RPMI7951 (cell line): ENCODE measurements at regions not wholly inside any gene's neighbourhood (a gene's known extent, or its start where the extent isn't known, plus 50 kb on each side); places are given as distances from the start of the nearest gene placed in this dataset.
A peak's percentile ranks its signal among the peaks of the same experiment; 100 is the strongest.
"Not testable (repeated sequence)": the region's sequence is repeated elsewhere in the genome, so short reads cannot be mapped to it uniquely, and the experiment has no call there.

Source experiments
- DNase-seq: peaks from one replicate; pipeline ENCODE4 v3.0.0-alpha.2; 2012; ENCODE audit warnings: low read depth

- no peak for DNase-seq
Measured at GRCh38 chrX:95218976-95219375, 1465.7 kb upstream of the DIAPH2 start.

GRCh38 chrX:95248386-95248785 lies 1436.3 kb upstream of the DIAPH2 start:
- no peak for DNase-seq

- no peak for DNase-seq
Measured at GRCh38 chrX:95290455-95290854, 1394.2 kb upstream of the DIAPH2 start.

- DNase-seq: no peak
Measured at GRCh38 chrX:95291561-95291960, 1393.1 kb upstream of the DIAPH2 start.

- peak; percentile 0 for DNase-seq
Measured at GRCh38 chrX:95318882-95319281, 1365.8 kb upstream of the DIAPH2 start.

DNA sequence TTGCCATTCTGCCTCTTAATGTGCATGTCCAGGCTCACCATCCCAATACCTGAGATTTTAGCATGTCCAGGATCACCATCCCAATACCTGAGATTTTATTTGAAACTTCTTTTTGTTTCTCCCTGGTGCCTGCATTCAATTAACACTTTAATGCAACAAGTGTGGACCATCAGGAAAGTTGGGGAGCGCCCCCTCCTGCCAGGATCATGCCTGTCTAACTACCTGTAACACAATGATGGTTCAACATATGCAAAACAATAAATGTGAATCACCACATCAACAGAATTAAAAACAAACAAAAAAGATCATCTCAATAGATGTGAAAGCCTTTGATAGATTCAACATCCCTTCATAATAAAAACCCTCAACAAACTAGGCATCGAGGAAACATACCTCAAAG lies 1359.5 kb upstream of the DIAPH2 start:
- no peak for DNase-seq

DNA sequence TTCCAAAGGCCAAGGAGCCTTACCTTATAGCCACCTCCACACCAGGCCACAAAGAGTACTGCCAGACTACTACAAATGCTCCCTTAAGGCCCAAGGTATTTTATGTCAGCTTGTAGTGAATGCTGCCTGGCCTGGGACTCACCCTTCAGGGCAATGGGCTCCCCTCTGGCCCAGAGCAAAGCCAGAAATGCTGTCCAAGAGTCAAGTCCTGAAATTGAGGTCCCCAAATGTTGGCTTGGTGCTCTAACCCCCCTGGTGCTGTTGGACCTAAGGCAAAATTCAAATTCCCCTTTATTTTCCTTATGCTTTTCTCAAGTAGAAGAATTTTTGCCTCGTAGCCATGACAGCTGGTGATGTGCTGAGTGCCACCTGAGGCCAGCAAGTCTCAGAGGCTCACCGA lies 1354.3 kb upstream of the DIAPH2 start:
- no peak for DNase-seq

- DNase-seq: no peak
Measured at GRCh38 chrX:95332530-95332929, 1352.1 kb upstream of the DIAPH2 start.

DNA sequence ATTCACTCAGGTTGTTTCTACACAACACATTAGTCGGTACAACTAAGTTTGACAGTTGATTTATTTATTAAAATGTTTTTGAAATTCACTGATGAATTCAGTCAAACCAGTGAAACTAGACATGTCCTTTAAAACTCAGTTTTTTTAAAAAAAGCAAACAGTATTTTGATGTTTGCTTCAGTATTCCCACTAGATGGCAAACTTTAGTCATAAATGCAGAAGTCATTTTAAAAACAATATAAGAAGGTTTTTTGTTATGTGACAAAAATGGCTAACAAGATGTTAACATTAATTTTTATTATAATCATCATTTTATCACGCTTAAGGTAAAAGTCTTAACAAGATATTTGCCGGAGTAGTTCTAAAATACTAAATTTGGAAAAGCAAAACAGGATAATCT lies 1337.8 kb upstream of the DIAPH2 start:
- peak; percentile 0 for DNase-seq

DNA sequence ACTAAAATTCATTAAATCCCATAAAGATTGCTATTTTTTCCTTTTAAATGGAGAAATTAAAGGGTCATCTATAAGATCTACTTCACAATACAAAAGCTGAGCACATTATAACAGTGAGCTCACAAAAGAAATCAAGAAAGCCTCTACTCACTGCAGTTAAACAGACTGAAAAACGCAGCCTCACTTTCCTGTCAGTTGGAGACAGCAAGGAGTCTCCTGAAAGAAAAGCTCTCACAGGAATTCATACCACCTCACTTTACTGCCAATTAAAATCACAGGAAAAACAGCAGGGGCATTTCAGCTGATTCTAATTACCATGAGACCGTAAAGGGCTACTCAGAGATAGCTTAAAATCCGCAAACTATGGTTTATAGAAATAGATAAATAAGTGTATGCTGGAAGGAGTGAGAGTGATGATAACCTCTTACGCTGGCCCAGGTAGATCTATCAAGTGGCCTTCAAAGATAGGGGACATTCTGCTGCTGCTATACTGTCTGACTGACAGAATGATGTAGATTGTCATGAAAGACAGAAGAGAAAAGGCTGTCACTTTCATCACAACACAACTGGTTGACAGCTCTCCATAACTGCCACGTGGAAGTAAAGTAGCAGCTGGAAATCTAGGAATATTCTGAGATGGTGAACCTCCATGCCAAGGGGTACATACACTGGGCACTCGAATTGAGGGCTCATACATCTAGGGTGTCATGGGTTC lies 1333.7 kb upstream of the DIAPH2 start:
- no peak for DNase-seq

- no peak for DNase-seq
Measured at GRCh38 chrX:95367286-95367685, 1317.4 kb upstream of the DIAPH2 start.

DNA sequence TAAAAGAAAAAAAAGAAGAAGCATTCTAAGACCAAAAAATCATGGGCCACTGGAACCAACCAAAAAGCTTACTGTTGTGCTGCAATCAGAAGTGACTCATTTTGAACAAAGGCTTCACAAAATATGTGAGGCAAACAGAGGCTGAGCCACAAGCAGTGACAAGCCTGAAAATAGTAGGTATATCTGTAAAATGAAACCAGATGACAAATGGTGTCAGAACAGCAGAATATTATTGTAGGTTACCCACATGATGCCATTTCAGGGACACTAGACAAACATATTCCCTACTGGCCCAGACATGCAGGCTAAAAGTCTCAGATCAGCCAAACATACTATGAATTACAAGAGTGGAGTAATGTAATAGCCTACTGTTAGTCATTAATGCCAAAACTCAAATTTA lies 1301.8 kb upstream of the DIAPH2 start:
- no peak for DNase-seq

- DNase-seq: no peak
Measured at GRCh38 chrX:95383778-95384177, 1300.9 kb upstream of the DIAPH2 start.

DNA sequence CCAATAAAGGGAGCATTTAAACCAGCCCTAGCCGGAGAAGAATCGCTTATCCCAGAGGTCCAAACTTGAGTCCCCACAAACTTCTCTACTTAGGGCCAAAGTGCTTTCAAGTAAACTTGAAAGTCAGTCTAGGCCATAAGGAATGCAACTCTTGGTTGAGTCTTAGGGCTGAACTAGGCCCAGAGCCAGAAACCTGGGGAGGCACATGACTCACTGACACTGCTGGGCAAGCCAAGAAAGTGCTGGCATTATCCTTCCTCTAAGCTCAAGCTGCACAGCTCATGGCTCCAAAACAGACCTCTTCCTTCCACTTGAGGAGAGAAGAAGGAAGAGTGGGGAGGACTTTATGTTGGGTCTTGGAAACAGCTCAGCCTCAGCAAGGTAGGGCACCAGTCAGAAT lies 1257.3 kb upstream of the DIAPH2 start:
- DNase-seq: peak; percentile 17

- no peak for DNase-seq
Measured at GRCh38 chrX:95435198-95435597, 1249.4 kb upstream of the DIAPH2 start.

GRCh38 chrX:95441836-95442235 lies 1242.8 kb upstream of the DIAPH2 start:
- DNase-seq: no peak

GRCh38 chrX:95484781-95485180 lies 1199.9 kb upstream of the DIAPH2 start:
- no peak for DNase-seq

- DNase-seq: peak; percentile 1
Measured at GRCh38 chrX:95505721-95506120, 1178.9 kb upstream of the DIAPH2 start.

DNA sequence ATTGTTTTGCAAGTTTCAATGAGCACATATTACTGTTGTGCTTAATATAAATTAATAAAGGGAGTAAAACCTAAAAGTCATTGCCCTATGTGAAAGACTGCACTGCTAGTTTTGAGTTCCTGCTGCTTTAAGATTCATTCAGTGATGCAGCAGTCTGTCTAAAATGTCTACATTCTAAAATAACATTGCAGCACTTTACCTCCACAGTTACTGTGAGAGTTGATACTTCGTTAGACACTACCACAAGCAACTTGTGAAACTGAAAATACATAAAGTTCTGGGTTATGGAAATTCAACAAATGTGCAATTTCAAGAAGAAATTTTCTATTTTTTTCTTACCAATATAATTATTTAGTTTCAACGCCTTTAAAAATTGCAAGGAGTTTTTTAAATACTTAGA lies 1175.2 kb upstream of the DIAPH2 start:
- DNase-seq: no peak

DNA sequence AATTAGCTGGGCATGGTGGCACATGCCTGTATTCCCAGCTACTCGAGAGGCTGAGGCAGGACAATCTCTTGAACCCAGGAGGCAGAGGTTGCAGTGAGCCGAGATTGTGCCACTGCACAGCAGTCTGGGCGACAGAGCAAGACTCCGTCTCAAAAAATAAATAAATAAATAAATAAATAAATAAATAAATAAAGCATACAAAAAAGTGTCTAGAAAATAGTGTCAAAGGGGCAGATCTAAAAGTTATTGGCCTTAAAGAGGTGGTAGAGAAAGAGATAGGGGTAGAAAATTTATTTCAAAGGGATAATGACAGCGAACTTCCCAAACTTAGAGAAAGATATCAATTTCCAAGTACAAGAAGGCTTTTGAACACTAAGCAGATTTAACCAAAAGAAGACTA lies 1160.6 kb upstream of the DIAPH2 start:
- DNase-seq: not testable (repeated sequence)

DNA sequence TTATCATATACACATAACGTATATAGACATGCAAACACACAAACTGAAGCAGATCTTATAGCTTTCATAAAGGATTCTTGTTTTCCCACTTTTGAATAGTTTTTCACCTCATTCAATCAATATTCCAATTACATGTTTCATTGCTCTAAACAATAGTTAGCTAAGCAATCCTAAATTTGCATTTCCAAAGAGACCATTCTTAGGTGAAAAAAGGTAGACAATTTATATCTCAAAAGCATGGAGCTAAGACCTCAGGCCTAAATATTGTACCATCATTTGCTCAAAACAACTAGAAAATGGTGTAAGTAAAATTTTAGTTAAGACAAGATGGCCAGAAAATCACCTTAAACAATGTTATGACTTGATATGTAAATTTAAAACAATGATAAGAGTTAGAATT lies 1148.5 kb upstream of the DIAPH2 start:
- DNase-seq: no peak

DNA sequence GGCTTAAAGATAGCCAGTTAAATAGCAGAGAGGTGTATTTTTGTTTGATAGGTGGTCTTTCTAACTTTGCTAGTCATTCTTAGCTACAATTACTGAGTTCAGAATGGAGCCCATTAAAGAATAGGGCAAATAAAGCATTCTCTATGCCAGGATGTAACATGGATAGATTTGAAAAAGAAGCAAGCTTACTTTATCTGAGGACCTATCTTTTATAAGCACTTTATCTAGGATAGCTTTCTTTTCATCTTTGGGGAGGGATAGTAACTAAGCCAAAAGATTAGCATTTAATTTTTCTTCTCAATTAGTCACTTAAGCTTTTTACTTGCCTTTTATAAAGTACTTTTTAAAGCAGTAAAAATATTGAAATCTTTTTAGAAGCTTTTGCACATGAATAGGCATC lies 1148.0 kb upstream of the DIAPH2 start:
- DNase-seq: no peak

DNA sequence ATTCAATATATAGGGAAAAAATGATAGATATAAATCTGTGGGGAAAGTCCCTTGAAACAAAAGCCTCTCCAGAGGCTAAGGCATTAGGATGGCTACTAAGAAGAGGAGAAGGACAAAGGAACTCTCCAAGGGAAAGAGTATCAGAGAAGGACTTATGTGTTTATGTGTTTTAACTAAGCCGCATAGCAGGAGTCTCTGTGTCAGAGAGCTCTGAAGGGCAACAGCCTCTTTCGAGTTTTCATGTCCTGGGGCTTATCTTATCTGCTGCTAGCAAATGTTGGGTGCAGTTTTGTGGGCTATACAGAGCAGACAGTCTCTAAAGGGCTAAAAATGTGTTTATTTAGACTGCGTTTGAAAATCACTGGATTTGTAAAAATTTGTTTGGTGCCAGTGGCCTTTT lies 1145.6 kb upstream of the DIAPH2 start:
- peak; percentile 0 for DNase-seq

DNA sequence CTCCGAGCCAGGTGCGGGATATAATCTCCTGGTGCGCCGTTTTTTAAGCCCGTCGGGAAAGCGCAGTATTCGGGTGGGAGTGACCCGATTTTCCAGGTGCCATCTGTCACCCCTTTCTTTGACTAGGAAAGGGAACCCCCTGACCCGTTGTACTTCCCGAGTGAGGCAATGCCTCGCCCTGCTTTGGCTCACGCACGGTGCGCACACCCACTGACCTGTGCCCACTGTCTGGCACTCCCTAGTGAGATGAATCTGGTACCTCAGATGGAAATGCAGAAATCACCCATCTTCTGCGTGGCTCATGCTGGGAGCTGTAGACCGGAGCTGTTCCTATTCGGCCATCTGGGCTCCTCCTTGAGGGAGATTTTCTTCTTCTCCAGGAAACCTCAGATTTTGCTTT lies 1135.1 kb upstream of the DIAPH2 start:
- DNase-seq: not testable (repeated sequence)
